Mucosa of descending colon (tissue), 3 donors: ENCODE measurements at regions not wholly inside any gene's neighbourhood (a gene's known extent, or its start where the extent isn't known, plus 50 kb on each side); places are given as distances from the start of the nearest gene placed in this dataset.
"Not testable (repeated sequence)": the region's sequence is repeated elsewhere in the genome, so short reads cannot be mapped to it uniquely, and the experiment has no call there.

Experiments used
- ATAC-seq: fragments of 200-7000 bp; cut with Tn5 transposase; one replicate; pipeline ENCODE4 v1.9.1; 2020; ENCODE audit warnings: mild to moderate bottlenecking, moderate library complexity
- DNase-seq, 3 donors: peaks; one replicate each; pipeline ENCODE4 v3.0.0-alpha.2; 2020
- H3K36me3 ChIP-seq: fragments of 200-600 bp; one replicate; pipeline ENCODE4 v1.8.0; 2021; ENCODE audit warnings: low read depth, mild to moderate bottlenecking
- H3K4me1 ChIP-seq: fragments of 200-600 bp; one replicate; pipeline ENCODE4 v1.8.0; 2021; ENCODE audit warnings: low read depth, mild to moderate bottlenecking
- H3K4me3 ChIP-seq: fragments of 200-600 bp; one replicate; pipeline ENCODE4 v1.8.0; 2021; ENCODE audit warnings: mild to moderate bottlenecking
- H3K9me3 ChIP-seq: fragments of 200-600 bp; one replicate; pipeline ENCODE4 v1.8.0; 2021; ENCODE audit warnings: mild to moderate bottlenecking
- CTCF ChIP-seq: fragments of 200-600 bp; IDR thresholded peaks from one replicate; pipeline ENCODE4 v1.8.0; 2022; ENCODE audit warnings: antibody characterized with exemption, mild to moderate bottlenecking
- intact Hi-C, 2 donors: fragments of 100-400 bp; cut with DNase I in 1 of 2; cut with micrococcal nuclease in 1 of 2; formaldehyde crosslinking; loops; one replicate each; pipeline versions ENCODE4 v1.11.0 to v1.11.1; 2022; cut with DNase I, micrococcal nuclease
- donor health status: DM: no; HTN: no; CAD: no; lungs with moderate emphysema.
- donor health status: DM: no; HTN: no; CAD: no.
- donor health status: DM: no; HTN: yes; CAD: no.

GRCh38 chr2:105537466-105537865 is 138.6 kb upstream of the FHL2 start:
- no peaks in the 10 kb centered on the region for H3K4me1 ChIP-seq
- ATAC-seq (no peak), DNase-seq (no peak)
- no peak for TF ChIP-seq CTCF
- H3K9me3 ChIP-seq: no peaks in the 10 kb centered on the region
- H3K4me3 ChIP-seq: no peak overlapping the region
- H3K36me3 ChIP-seq: no peaks in the 10 kb centered on the region
- intact Hi-C loops: no loop called here

- DNase-seq (no peak), ATAC-seq (no peak)
- no peak for TF ChIP-seq CTCF
- intact Hi-C loops: no loop called here
- Histone ChIP-seq H3K4me1 (no peaks in the 10 kb centered on the region), H3K36me3 (no peaks in the 10 kb centered on the region), H3K4me3 (no peak overlapping the region), H3K9me3 (no peaks in the 10 kb centered on the region)
Observed at GRCh38 chr2:105536175-105536574, 137.3 kb upstream of the FHL2 start.

GRCh38 chr2:105529258-105529657 is 130.4 kb upstream of the FHL2 start:
- DNase-seq, H3K36me3 ChIP-seq, H3K4me1 ChIP-seq, H3K9me3 ChIP-seq, intact Hi-C loops, ATAC-seq, H3K4me3 ChIP-seq: not testable (repeated sequence)

GRCh38 chr2:105526000-105526925 is 127.4 kb upstream of the FHL2 start:
- DNase-seq (no peak), ATAC-seq (no peak)
- no peaks in the 10 kb centered on the region for H3K4me1 ChIP-seq
- no peaks in the 10 kb centered on the region for H3K9me3 ChIP-seq
- TF ChIP-seq CTCF: no peak
- no peak overlapping the region for H3K4me3 ChIP-seq
- no peaks in the 10 kb centered on the region for H3K36me3 ChIP-seq
- intact Hi-C loops: no loop called here

GRCh38 chr2:105525201-105525600 is 126.3 kb upstream of the FHL2 start:
- ATAC-seq (no peak), DNase-seq (no peak)
- no peaks in the 10 kb centered on the region for H3K4me1 ChIP-seq
- TF ChIP-seq CTCF: no peak
- intact Hi-C loops: no loop called here
- H3K36me3 ChIP-seq: no peaks in the 10 kb centered on the region
- no peak overlapping the region for H3K4me3 ChIP-seq
- H3K9me3 ChIP-seq: no peaks in the 10 kb centered on the region

- DNase-seq: no peak
- Histone ChIP-seq H3K9me3 (no peaks in the 10 kb centered on the region), H3K4me3 (no peak overlapping the region), H3K4me1 (peaks cover 3% of the 10 kb centered on the region), H3K36me3 (no peaks in the 10 kb centered on the region)
- no peak for ATAC-seq
- intact Hi-C loops: loop anchor here in 1 of 2 donors (5.0 kb wide), 1 partner anchor 150 kb away; no protein-coding TSS in a partner anchor
- TF ChIP-seq CTCF: no peak
Observed at GRCh38 chr2:105522645-105523044, 123.8 kb upstream of the FHL2 start.
